HK-2 (cell line): ENCODE measurements at regions not wholly inside any gene's neighbourhood (a gene's known extent, or its start where the extent isn't known, plus 50 kb on each side); places are given as distances from the start of the nearest gene placed in this dataset.

ENCODE experiments used
- DNase-seq: peaks from one replicate; pipeline ENCODE4 v3.0.0-alpha.2; 2018; ENCODE audit not compliant: unreplicated experiment

- no peak for DNase-seq
These were observed 106.7 kb upstream of the CPEB4 start for GRCh38 chr5:173781432-173781815.

DNA sequence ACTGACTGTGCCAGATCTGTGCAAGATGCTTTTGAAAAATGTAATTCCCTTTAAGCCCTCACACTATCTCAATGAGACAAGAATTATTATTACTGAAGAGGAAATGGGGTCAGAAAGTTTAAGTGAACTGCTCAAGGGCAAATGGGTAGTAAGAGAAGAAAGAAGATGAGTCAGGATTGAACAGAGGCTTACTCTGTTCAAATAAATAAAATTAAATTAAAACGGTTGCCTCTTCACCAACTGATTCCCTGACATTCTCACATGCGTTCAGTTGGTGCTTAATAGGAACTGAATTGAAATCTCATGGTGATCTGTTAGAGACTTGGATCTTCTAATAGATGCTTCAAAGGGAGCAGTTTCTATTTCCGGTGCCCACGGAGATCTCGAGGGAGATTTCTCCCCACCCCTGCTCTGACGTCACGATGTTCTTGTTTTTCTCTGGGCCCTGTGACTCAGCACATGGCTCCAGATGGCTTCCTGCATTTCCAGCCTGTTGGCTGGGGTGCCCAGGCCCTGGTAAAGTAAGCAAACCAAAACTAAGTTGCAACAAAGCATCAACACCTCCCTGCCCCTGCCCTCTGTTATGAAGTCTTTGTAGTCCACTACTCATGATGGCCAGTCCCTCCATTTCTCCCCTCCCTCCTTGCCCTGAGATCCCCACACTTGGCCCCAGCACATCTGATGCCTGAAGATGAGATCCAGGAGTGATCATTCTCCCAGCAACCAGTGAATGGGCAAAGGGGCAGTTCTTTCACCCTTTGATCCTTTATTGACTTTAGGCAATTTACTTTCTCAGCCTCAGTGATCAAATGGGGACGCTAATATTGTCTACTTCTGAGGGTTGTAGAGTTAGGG is 106.1 kb upstream of the CPEB4 start:
- peak; percentile 24 for DNase-seq

- no peak for DNase-seq
These were observed 105.5 kb upstream of the CPEB4 start for GRCh38 chr5:173782671-173783101.

DNA sequence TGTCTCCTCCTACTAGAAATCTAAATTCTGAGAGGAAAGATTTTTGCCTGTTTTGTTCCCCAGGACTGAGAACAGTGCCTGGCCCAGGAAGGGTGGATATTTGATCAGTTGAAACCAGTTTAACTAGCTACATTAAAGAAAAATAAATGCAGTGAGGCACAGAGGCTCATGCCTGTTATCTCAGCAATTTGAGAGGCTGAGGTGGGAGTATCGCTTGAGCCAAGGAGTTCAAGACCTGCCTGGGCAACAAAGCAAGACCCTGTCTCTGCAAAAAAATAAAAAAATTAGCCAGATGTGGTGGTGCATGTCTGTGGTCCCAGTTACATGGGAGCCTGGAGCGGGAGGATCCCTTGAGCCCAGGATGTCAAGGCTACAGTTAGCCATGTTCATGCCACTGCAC is 104.8 kb upstream of the CPEB4 start:
- DNase-seq, result no peak

- no peak for DNase-seq
These were observed 102.7 kb upstream of the CPEB4 start for GRCh38 chr5:173785400-173785799.

DNA sequence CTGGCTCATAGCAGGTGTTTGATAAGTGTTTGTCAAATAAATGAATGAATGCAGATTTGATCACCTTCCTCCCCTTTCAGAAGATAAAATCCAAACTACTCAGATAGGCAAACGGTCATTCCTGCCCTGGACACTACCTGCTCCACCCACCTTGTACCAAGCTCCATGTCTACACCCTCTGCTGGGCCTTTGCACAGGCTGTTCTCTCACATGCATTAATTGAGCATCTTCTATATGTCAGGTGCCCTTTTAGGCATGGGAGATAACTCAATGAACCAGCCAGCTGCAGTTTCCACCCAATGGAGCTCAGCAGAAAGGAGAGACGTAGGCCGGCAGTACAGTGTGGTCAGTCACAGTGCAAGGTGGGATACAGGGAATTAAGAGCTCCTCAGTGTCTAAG is 102.3 kb upstream of the CPEB4 start:
- DNase-seq, result no peak

GRCh38 chr5:173786286-173787187 is 101.6 kb upstream of the CPEB4 start:
- DNase-seq, result no peak

- peak; percentile 59 for DNase-seq
These were observed 98.9 kb upstream of the CPEB4 start for GRCh38 chr5:173789031-173789920.

- no peak for DNase-seq
These were observed 97.9 kb upstream of the CPEB4 start for GRCh38 chr5:173790177-173790719.

GRCh38 chr5:173790836-173791546 is 97.2 kb upstream of the CPEB4 start:
- no peak for DNase-seq

DNA sequence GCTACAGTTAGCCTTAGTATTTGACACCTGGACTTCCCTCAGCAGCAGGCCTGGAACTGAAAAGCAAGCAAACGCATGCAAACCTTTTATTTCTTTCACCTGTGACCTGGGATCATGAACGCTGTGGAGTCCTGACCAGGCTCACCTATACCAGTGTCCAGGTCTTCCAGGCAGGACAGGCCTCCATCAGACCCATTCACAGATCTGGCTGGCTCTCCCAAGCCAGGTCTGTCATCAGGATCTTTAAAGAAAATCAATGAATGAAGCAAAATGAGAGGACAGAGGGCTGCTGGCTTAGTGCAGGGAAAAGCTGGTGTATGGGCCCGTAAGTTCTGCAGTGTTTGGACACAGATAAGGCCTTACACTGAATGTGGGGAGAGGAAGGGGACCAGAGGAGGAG is 96.3 kb upstream of the CPEB4 start:
- DNase-seq, result no peak

DNA sequence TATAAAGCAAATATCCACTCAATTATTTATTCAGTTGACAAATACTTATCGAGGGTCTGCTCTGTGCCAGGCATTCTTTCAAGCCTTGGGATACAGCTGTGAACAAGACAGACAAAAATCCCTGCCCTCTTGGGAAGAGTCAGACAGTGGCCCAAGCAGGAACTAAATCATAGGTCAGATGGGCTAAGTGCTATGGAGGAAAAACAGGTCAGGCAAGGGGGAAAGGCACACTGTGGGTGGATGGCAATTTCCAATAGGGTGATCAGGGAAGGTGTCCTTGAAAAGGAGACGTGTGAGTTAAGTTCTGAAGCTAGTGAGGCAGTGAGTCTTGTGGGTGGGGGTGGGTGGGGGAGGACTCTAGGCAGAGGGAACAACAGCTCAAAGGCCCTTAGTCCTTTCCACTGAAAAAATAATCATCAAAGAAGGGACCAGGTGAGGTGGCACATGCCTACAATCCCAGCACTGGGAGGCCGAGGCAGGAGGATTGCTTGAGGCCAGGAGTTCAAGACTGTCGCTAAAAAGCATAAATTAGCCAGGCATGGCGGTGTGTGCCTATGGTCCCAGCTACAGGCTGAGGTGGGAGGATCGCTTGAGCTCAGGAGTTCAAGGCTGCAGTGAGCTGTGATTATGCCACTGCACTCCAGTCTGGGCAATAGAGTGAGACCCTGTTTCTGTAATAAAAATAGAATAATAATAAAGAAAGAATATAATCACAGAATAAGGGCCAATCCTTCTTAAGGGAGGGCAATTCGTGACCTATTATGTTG is 95.2 kb upstream of the CPEB4 start:
- DNase-seq, result no peak

- no peak for DNase-seq
These were observed 94.3 kb upstream of the CPEB4 start for GRCh38 chr5:173793648-173794548.

- no peak for DNase-seq
These were observed 93.2 kb upstream of the CPEB4 start for GRCh38 chr5:173794901-173795416.

- DNase-seq, result no peak
These were observed 92.5 kb upstream of the CPEB4 start for GRCh38 chr5:173795601-173796000.

DNA sequence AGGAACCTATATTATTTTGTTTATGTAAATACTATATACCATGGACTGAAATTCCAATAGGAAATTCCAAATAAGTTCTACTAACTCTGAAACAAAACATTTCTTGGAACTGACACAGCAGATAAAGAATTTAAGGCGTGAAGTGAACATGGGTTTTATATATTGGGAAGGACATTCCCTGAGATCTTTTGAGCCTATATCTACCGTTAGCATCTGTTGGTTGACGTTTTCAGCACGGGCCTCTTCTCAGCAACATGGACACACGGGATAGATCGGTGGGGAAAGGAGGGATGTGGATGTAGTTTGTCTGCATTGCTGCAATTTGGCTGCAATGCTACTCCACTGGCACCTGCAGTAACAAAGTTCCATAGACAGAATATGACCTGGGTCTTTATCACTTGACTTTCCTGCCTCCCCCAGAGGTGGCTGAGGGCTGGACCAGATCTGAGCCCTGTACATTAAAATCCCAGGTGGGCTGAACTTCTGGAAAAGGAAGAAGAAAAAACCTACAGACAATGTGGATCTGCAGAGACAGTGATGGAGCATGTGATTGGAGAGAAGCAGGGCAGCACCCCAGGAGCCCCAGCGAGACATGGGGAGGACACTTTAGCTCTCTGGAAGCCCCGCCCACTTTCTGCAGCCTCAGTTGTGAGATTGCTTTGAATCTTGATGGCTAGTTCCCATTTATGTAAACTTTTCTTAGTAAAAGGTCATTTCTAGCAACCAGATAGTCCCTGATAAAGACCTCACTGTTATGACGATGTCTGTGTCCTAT is 91.2 kb upstream of the CPEB4 start:
- no peak for DNase-seq

DNA sequence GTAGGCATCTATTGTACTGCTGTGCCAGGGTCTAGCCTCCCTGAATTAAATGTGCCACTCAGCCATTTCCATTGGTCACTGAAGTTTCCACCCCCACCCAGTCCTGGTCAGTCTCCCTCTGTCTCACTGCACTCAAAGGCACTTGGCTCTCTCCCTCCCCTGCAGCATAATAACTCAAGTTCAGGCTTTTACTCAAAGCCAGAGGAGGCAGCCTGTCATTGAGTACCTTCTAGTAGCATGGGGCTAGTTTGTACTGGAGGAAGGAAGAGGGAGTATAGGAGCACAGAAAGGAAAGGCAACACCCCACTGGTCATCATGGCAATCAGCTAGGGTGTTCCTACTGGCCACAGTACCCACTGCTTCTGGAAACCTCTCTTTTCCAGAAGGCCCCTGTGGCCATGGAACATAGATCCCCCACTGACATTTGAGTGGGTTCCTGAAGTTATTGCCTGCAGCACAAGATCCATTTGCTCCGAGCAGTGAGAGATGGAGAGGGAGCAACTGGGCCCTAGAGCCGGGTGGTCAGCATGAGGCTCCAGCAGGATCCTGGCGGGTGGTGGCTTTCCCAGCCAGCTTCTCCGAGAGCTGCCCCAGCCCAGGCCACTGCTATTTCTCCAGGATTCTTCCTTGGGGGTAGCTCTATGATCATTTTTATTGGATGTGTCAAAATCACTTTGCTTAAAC is 89.9 kb upstream of the CPEB4 start:
- no peak for DNase-seq
